ENCODE measurements at regions not wholly inside any gene's neighbourhood (a gene's known extent, or its start where the extent isn't known, plus 50 kb on each side); places are given as distances from the start of the nearest gene placed in this dataset.

- Histone ChIP-seq H3K9me3 (no peaks in the 10 kb centered on the region), H3K27ac (no peak overlapping the region), H3K4me1 (no peaks in the 10 kb centered on the region), H3K36me3 (no peaks in the 10 kb centered on the region), H3K4me3 (no peak overlapping the region), H3K27me3 (no peaks in the 10 kb centered on the region)
- WGBS, 2 donors (ENCODE audit: low coverage in 1 of 2): 75 to 80% methylated on average over 1 of the region's 1 CpG
- ATAC-seq: no peak
- TF ChIP-seq EP300 (IDR thresholded peaks at IDR 0.05) (no peak), POLR2AphosphoS5 (IDR thresholded peaks at IDR 0.05) (no peak), POLR2A (IDR thresholded peaks at IDR 0.05) (no peak), CTCF (IDR thresholded peaks at IDR 0.05) (no peak)
Measured at GRCh38 chr2:238582159-238582558, 155.4 kb downstream of the ASB1 start.

GRCh38 chr2:238584617-238585016 is 157.9 kb downstream of the ASB1 start:
- Histone ChIP-seq H3K36me3 (no peaks in the 10 kb centered on the region), H3K27ac (no peak overlapping the region), H3K27me3 (no peaks in the 10 kb centered on the region), H3K9me3 (no peaks in the 10 kb centered on the region), H3K4me3 (no peak overlapping the region), H3K4me1 (no peaks in the 10 kb centered on the region)
- ATAC-seq: no peak
- no peak for TF ChIP-seq POLR2AphosphoS5 (IDR thresholded peaks at IDR 0.05)
- no peak for TF ChIP-seq CTCF (IDR thresholded peaks at IDR 0.05)
- no peak for TF ChIP-seq POLR2A (IDR thresholded peaks at IDR 0.05)
- no peak for TF ChIP-seq EP300 (IDR thresholded peaks at IDR 0.05)
- WGBS, 2 donors (ENCODE audit: low coverage in 1 of 2): 78% methylated on average over 4 of the region's 4 CpGs; no CpG with 5 or more reads in 1 of the 2 donors

GRCh38 chr2:238585836-238586821 is 159.4 kb downstream of the ASB1 start:
- TF ChIP-seq EP300 (IDR thresholded peaks at IDR 0.05): no peak
- no peak for TF ChIP-seq CTCF (IDR thresholded peaks at IDR 0.05)
- TF ChIP-seq POLR2AphosphoS5 (IDR thresholded peaks at IDR 0.05): no peak
- TF ChIP-seq POLR2A (IDR thresholded peaks at IDR 0.05): no peak
- no peak for ATAC-seq
- no peaks in the 10 kb centered on the region for H3K9me3 ChIP-seq
- no peaks in the 10 kb centered on the region for H3K27me3 ChIP-seq
- no peaks in the 10 kb centered on the region for H3K36me3 ChIP-seq
- 69 to 82% methylated on average over 5 to 15 of the region's 34 CpGs for WGBS, 2 donors (ENCODE audit: low coverage in 1 of 2)
- H3K4me1 ChIP-seq: no peaks in the 10 kb centered on the region
- H3K27ac ChIP-seq: no peak overlapping the region
- H3K4me3 ChIP-seq: no peak overlapping the region

- TF ChIP-seq POLR2A (IDR thresholded peaks at IDR 0.05) (no peak), EP300 (IDR thresholded peaks at IDR 0.05) (no peak), CTCF (IDR thresholded peaks at IDR 0.05) (no peak), POLR2AphosphoS5 (IDR thresholded peaks at IDR 0.05) (no peak)
- 82 to 83% methylated on average over 7 to 12 of the region's 16 CpGs for WGBS, 2 donors (ENCODE audit: low coverage in 1 of 2)
- H3K36me3 ChIP-seq: no peaks in the 10 kb centered on the region
- H3K4me1 ChIP-seq: no peaks in the 10 kb centered on the region
- no peak overlapping the region for H3K4me3 ChIP-seq
- no peaks in the 10 kb centered on the region for H3K27me3 ChIP-seq
- H3K9me3 ChIP-seq: no peaks in the 10 kb centered on the region
- no peak overlapping the region for H3K27ac ChIP-seq
- ATAC-seq: no peak
Measured at GRCh38 chr2:238586931-238587775, 160.4 kb downstream of the ASB1 start.

Measured in gastroesophageal sphincter (tissue), 4 donors.